Right kidney (tissue), 1 donor: ENCODE measurements at regions not wholly inside any gene's neighbourhood (a gene's known extent, or its start where the extent isn't known, plus 50 kb on each side); places are given as distances from the start of the nearest gene placed in this dataset.

Experiments
- DNase-seq: peaks from one replicate; pipeline ENCODE4 v3.0.0-alpha.2; 2016

DNA sequence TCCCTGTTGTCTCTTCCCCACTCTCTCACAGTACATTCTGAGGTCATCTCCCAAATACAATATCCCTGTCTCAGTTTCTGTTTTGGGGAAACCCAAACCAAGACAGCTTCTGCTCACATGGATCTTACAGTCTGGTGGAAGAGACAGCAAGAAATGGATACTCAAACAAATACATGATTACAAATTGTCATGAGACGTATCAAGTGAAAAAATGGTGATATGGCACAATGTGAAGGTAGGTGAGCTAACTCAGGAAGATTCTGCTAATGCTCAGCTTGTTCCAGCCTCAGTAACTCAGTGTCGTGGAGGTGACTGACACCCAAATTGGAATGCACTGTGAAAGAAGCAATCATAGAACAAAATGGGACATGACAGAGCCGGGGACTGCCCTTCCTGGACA lies 68.3 kb downstream of the CHST1 start:
- DNase-seq, result no peak

DNA sequence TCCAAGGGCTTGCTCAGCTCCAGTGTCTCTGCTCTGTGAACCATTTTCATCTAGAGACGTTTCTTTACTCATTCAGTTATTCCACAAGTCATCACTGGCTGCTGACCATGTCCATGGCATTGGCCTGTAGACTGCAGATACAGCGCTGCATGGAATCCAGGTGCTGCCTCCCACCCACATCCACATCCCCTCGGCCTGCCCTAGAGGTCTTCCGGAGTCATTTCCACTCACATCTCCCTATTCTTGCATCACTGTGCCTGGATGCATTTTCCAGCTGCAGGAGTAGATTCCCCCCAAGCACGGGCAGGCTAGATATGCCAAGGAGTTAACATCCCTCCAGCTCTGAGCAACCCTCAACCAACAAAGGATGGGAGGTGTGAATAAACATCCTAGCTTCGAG lies 68.9 kb downstream of the CHST1 start:
- DNase-seq, result no peak

DNA sequence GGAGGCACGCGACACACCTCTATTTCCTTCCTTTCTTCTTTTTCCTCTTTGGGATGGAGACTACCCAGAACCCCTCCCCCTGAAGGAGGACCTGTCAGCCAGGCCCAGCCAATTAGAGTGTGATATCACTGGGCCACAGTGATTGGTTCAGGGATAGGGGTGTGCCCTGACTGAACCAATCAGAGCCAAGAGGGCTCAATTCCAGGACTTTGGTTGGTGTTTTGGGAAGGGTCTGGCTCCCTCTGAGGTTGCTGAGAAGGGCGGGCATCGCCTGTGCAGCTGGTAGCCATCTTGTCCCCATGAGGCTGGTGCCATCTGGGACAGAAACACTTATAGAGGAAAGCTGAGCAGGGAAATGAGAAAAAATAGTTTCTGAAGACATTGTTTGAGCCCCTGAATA lies 71.4 kb downstream of the CHST1 start:
- DNase-seq, result no peak

DNA sequence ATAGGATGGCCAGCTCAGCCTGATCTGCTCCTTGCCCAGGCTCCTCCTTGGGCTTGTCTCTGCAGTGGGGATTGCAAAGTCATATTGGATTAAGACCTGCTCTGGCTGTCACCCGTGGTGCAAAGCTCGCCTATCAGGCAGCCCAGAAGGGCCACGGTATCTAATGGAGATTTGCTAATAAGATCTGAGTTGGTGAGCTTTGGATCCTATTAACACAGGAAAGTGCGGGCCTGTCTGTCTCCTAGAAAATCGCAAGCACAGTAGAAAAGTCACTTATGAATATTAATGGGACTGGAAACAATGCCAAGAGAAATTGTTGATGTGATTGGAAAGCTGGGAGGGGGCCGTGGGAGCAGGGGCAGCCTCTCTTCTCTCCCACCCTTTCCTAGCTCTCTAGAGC lies 72.8 kb downstream of the CHST1 start:
- no peak for DNase-seq

DNA sequence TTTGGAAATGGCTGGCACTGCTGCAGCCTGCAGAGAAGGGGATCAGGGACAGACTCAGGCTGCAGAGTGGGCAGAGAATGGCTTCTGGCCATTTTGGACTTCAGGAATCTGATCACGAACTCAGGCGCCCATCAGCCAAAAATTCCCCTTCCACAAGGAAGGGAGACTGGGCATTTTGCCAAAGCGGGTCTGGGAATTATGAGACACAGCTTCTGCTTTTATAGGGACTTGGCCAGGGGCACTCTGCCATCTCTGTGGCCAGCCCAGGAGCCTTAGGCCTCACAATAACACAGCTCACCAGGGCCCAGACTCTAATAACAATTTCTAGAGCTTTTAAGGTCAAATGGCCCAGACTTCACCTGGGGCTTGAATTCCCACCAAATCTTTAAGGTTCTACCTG lies 74.7 kb downstream of the CHST1 start:
- no peak for DNase-seq

DNA sequence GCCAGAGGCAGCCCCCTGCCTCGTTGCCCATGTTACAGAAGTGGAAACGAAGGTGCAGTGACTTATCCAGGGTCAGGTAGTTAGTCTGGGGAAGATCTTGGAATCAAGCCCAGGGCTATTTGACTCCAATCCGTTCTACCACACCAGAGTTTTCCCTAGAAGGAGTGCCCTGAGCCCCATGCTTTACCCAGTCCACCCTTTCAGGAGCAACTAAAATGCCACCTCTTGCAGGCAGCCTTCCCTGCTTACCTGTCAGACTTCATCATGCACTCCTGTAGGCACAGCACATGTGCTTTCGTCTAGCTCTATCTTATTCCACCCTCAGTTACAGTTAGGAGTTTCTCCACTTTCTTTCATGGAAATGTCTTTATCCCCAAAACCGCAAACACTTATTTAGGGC lies 80.2 kb downstream of the CHST1 start:
- no peak for DNase-seq

DNA sequence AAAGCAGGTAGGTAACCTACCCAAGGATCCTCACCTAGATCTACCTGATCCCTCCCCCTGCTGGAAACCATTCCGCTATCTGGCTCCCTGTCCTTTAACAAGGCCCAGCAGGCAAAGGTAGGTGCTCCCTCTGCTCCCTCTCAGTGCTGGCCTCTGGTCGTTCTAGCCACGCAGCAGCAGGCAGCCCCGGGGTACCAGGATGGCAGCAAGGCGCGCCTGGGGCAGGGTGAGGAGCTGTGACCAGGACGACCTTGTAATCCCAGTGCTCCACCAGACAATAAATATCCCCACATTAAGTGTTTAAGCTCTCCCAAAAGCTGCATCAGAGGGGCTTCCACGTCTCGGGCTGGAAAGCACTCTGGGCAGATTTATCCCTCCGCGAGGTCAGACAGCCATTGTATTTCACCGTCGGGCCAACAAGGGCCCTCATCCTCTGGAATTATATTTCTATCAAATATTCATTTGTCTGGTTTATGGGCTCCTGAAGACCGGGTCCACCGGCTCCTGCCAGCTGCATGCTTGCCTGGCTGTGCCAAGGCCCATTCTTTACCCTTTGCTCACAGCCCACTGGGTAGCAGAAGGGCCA lies 81.3 kb downstream of the CHST1 start:
- no peak for DNase-seq

DNA sequence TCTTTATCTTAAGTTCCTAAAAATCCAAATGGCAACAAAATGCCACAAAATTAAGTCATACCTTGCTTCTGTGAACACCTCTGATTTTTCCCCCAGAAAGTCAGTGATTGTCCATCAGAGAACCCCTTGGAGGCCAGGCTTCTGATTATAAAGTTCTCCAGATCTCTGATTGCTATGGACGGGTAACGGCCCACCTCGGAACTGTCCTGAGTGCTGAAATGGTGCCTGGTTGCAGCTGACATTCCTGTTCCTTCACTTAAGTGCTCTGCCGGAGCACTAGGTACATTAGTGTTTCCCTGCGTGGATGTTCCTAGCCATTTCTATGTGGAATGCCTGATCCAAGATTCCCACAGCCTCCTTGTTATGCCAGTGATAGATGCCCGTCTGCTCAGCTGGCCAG lies 85.0 kb downstream of the CHST1 start:
- no peak for DNase-seq

DNA sequence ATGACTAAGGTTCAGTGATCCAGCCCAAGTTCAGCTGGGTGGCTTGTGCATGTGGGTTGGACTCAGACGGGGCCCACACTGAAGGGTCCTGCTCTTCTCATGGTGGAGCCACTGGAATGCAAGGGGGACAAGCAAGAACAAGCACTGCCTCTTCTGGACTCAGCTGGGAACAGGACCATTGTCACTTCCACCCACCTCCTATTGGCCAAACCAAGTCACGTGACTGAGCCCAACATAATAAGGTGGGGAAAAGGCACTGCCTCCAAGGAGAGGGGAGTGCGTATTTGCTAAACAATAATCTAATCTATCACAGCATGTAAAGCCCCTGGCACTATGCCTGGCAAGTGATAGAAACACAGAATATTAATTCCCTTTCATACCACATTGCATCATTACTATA lies 87.1 kb downstream of the CHST1 start:
- no peak for DNase-seq

DNA sequence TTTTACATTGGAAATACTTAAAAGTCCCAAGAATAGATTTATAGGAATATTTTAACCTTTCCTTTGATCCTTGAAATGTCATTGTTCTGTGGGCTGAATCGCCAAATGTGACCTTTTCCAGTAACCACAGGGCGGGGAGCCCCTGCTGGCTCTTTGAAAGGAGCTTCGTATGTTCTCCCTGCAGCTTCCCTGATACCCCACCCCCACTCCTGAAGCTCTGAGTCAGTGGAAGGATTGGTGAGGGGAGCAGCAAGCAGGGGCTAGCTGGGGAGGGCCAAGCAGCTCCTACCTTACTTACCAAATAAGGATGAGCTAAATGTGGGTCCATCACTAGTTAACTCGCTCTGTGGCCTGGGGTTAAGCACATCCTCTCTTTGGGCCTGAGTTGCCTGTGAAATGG lies 87.7 kb downstream of the CHST1 start:
- no peak for DNase-seq

DNA sequence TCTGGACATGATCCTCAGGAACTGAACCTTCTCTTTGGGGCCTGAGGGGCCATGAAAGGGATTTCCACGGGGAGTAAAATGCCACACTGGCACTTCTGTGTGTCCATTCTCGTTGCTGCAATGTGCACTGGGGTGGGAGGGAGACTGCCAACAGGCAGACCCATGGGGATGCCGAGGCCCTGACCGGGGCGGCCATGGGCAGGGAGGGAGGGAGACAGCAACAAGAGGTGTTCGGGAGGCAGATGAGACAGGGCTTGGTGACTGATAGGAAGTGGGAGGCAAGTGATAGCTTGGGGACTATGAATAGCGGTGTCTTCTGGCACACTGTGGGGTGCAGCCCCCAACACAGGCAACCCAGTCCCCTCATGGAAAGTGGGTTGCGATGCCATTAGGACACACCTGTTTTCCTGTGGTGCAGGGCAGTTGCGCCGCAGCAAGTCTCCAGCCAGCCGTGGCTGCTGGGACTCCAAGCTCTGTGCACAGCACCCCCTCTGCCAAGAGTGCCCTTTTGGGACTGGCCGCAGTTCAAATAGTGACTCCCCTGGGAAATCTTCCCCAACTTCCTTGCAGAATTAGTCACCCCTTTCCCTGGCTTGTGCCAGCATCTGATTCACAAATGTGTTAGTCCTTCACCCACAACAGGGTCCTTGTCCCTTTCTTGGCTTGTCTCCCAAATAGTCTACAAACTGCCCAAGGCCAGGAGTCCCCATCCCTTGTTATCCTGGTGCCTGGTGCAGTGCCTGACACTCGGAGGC lies 88.8 kb downstream of the CHST1 start:
- no peak for DNase-seq

DNA sequence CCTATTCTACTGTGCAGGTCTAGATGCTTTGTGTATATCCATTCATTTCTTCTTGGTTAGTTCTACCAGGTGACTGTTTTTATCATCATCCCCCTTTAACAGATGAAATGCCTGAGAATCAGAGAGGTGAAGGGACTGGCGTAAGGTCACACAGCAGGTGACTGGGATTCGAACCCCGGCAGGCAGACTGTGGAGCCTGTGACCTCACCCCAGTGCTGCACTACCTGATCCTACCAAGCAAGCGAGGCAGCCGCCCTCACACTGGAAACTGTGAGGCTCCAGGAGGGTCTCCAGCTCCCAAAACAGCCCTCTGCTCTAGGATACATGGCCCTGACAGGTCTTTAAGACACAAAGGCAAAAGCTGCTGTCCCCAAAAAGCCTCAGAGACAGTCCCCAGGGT lies 91.7 kb downstream of the CHST1 start:
- DNase-seq, result no peak

DNA sequence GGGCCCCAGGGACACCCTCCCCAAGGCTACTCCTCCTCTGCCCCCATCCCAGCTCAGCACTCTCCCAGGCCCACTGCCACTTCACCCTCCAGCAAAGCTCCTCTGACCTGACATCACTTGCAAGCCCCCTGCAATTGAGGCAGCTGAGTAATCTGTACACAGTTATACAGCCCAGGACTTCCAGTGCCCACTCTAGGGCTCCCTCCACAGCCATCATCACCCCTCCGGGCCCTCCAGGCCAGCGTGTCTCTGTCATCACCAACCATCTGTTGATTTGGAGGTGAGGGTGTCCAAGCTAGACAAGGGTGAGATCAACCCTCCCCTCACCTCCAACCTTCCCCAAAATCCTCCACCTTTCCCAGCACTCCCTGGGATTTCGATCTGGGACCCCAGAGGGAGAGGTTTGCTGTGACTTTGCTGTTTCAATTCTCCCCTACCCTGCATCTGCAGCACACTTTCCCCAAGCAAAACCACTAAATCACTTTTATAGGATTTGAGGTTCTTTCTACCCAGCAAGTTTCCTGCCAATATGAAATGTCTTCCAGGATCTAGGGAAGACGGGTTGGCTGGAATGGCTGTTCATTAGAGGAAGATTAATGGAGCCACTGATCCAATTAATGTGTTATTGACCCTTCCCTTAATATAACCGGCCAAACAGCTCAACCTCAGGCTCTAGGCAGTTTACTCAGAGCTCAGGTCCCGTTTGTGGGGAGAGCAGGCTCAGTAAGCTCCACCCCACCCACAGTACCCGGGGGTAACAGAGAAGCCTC lies 92.9 kb downstream of the CHST1 start:
- DNase-seq, result no peak

DNA sequence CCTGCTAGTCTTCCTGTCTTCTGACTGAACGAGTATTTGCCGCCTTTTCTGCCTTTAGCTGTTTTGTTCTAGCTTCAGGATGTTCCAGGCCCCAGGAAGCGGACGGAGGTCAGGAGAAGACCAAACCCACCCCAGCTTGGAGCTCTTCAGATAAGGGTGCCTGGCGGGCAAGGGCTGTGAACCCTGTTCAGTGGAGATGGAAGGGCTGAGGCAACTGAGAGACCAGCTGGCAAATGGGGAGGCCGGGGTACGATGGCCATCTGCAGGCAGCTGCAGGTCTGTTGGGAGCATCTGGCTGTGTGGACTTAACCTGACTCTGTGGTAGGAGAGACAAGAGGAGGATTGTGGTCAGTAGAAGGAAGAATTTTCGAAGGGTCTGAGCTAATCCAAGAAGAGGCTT lies 95.6 kb downstream of the CHST1 start:
- DNase-seq, result no peak

DNA sequence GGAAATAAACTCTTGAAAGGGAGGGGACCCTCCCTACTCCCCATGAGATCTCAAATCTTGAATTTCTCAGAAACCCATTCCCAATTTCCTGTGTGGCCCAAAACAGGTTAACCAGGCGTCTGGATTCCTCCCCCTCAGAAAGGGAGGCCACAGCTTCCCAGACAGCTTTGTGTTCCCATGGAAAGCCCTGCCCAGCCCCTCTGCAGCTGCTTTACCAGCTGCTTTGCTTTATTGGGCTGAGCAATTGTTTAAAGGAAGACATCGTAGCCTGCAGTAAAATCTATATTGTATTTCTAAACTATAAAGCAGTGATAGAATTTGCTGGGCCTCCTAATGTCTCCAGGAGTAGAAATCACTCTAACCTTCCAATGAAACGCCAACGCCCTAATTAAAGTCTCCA lies 97.4 kb downstream of the CHST1 start:
- no peak for DNase-seq

DNA sequence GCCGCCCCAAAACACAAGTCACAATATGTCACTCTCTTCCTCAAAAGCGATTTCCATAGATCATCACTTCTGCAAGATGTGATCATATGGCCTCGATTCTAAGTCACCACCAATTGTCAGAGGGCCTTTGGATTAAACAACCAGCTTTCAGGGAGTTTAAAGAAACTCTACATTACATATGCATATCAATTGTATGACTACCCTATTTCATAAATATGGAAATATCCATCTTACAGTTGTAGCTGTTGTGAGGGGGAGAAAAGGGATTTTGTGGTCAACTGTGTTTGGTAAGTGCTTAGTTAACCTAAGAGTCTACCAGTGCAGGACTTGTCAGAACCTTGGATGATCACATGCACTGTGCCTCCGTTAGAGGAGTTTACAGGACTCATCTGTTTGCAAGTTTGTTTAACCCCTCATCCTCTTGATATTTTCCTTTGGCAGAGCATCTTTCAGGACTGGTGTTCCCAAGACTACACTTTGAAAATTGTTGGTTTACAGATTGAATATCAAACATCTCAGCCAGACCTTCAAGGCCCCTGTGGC lies 99.9 kb downstream of the CHST1 start:
- no peak for DNase-seq

DNA sequence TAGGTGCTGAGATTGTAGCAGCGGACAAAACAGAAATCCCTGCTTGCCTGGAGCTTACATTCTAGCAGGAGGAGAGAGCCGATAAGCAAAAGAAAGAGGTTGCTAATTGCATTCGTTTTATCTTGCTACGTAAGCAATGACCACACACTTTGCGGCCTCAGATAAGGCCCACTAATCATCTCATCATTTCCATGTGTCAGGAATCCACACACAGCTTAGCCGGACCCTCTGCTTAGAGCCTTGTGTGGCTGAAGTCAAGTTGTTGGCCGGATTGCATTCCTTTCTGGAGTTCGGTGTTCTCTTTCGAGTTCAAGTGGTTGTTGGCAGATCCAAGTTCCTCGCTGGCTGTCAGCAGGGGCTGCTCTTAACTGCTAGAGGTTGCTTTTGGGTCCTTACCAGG lies 101.6 kb downstream of the CHST1 start:
- no peak for DNase-seq

DNA sequence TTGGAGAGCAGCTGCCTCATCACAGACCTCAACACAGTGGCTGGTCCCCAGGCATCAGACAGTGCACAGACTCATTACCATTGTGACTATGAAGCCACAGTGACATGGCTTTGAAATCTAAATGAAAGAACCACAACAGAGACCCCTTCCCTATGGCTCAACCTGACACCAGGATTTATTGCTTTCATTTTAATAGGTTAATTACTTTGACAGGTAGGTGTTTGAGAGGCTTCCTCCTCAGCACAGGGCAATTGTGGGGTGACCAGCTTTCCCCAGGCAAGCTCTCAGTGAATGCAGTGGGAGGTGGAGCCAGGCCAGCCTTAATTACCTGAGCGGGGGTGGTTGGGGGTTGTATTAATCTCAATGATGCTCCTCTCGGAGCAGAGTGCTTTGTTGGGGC lies 102.3 kb downstream of the CHST1 start:
- DNase-seq, result no peak

DNA sequence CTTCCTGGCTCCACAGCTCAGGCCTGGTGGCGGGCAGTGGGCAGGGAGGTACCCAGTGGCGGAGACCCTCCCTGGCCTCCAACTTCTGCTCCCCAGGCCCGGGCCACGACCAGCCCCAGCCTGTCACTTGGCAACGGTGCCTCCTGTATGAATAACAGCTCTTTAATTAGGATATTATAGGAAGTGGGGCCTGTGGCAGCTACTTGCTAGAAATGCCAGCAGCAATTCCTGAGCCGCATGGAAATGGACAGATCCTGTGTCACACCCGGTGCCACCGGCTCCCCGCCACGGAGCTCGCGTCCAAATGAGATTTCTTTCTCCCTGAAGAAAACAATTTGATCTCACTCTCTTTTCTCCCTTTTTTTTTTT lies 104.5 kb downstream of the CHST1 start:
- peak; percentile 13 for DNase-seq

DNA sequence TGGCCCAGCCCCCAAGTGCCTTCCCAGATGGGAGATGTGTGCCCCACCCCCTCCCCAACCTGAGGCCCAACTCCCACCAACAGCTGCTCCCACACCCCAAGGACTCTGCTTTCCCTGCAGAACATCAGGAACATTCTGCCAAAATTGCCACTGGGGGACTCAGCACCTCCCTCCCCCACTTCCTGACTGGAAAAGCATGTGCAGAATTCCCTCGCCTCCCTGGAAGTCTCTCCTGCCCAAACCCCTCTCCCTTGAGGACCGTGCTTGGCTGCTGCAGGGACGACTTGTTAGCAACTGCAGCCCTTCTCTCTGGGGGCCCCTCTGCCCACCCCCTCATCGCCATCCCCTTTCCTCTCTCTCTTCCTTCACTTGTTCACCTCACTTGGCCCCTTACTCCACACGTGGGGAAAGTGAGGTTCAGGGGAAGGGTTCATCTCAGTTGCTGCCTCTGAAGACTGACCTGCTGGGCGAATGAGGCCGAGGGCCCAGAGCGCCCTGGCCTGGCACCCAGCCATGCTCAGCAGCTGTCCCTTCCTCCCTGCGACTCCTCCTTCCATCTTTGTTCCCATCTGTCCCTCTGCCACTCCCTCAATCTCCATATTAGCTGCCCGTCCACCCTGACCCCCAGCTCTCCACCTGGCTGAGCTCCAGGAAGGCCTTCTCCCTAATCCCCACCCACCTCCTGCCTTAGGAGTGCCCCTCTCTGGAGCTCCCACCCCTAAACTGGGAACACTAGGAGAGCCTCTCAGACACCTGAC lies 105.1 kb downstream of the CHST1 start:
- DNase-seq, result no peak

DNA sequence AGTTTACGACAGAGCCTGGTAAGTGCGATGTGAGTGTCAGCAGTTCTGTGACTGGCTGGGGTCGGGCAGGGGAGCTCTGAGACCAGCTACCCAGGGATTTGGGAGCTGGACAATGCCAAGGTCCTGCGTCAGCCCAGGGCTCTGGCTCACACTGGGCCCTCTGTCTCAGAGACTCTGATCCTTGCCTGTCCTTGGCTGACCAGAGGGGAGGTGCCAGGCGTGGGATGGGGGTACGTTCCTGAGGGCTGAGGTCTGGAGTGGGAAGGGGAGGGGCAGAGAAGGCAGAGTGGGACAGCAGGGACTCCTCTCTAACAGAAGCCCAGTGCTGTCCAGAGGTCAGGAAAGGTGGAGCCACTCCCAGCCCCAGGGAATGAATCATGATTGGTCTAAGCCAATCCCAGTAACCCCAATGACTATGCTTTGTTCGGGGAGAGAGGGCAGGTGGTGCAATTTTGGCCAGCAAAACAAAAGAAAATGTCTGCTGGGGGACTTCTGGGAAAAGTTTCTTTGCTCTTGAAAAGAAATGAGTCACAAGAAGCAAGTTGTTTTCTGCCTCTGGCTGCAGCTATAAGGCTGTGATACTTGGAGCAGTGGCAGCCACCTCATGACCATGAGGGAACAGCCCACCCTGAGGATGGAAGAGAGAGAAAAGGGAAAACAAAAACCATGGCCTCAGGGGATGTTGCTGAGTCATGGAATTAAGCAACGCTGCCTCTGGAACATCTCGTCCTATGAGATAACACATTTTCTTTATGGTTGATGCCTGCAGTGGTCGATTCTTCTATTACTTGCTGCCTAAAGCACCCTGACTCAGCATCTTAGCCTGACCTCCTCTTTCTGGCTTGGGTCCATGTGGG lies 108.3 kb downstream of the CHST1 start:
- no peak for DNase-seq
